B cell (primary cell): ENCODE measurements at regions not wholly inside any gene's neighbourhood (a gene's known extent, or its start where the extent isn't known, plus 50 kb on each side); places are given as distances from the start of the nearest gene placed in this dataset.

Source experiments
- ATAC-seq: fragments of 200-7000 bp; cut with Tn5 transposase; one replicate; pipeline ENCODE4 v1.10.0; 2021; ENCODE audit warnings: low read depth, mild to moderate bottlenecking, moderate number of reproducible peaks, moderate library complexity
- CTCF ChIA-PET: fragments of 350-600 bp; sonication (Branson Sonifier 250); formaldehyde crosslinking; loops from one replicate; lab custom pipeline; 2021; ENCODE audit warnings: antibody characterized with exemption, inconsistent platforms; lab: Charles Lee
- POLR2A ChIA-PET: fragments of 350-600 bp; sonication (Branson Sonifier 250); formaldehyde crosslinking; loops from one replicate; lab custom pipeline; 2021; ENCODE audit warnings: antibody characterized with exemption; lab: Charles Lee
- DNase-seq: peaks from one replicate; pipeline ENCODE4 v3.0.0; 2013
- H2AFZ ChIP-seq: 2 replicates; pipeline ENCODE4 v1.6.1; 2012; ENCODE audit warnings: mild to moderate bottlenecking, low read depth, low read length; ENCODE audit not compliant: insufficient read depth, poor library complexity, severe bottlenecking
- H3K27ac ChIP-seq, 2 donors: 1 replicate in 1 of 2; 2 replicates in 1 of 2; pipeline ENCODE4 v1.5.1; 2012 to 2013; ENCODE audit warnings: low read length in 2 of 2, mild to moderate bottlenecking in 2 of 2, moderate library complexity in 1 of 2
- H3K27me3 ChIP-seq, 4 experiments: fragments of 200-600 bp in 1 of 4; sonication (generic) in 1 of 4; replicated peaks in 1 of 4; 1 replicate in 2 of 4; 2 replicates in 2 of 4; pipeline versions ENCODE4 v1.6.1 to v1.7.0; 2013 to 2016; ENCODE audit warnings: low read length in 3 of 4, mild to moderate bottlenecking in 2 of 4, mixed read lengths in 1 of 4, moderate library complexity in 1 of 4; ENCODE audit not compliant: insufficient read depth in 4 of 4, control insufficient read depth in 3 of 4; ENCODE audit errors: control extremely low read depth in 1 of 4
- H3K36me3 ChIP-seq, 2 experiments: replicated peaks in 1 of 2; 1 replicate in 1 of 2; 2 replicates in 1 of 2; pipeline versions ENCODE4 v1.6.1 to v1.7.1; 2013; ENCODE audit warnings: low read length in 1 of 2; ENCODE audit not compliant: insufficient read depth in 2 of 2, control insufficient read depth in 1 of 2; ENCODE audit errors: control extremely low read depth in 1 of 2, extremely low read depth in 1 of 2
- H3K4me1 ChIP-seq, 2 donors: fragments of 200-600 bp in 1 of 2; sonication (generic) in 1 of 2; 1 replicate in 1 of 2; 2 replicates in 1 of 2; pipeline versions ENCODE4 v1.5.1 to v1.6.1; 2013 to 2017; ENCODE audit warnings: low read length in 2 of 2; ENCODE audit not compliant: control insufficient read depth in 2 of 2, insufficient read depth in 2 of 2
- H3K4me2 ChIP-seq: replicated peaks from 2 replicates; pipeline ENCODE3; 2012; ENCODE audit warnings: mild to moderate bottlenecking, low read depth, low read length; ENCODE audit not compliant: poor library complexity, severe bottlenecking
- H3K4me3 ChIP-seq, 5 experiments: fragments of 200-600 bp in 1 of 5; sonication (generic) in 1 of 5; 1 replicate in 3 of 5; 2 replicates in 2 of 5; pipeline versions ENCODE4 v1.5.1 to v1.7.0; 2011 to 2016; ENCODE audit warnings: low read length in 4 of 5, mild to moderate bottlenecking in 4 of 5, low read depth in 2 of 5, control low read depth in 1 of 5, moderate library complexity in 1 of 5; ENCODE audit not compliant: insufficient read depth in 1 of 5; ENCODE audit errors: control extremely low read depth in 1 of 5, extremely low read depth in 1 of 5
- H3K79me2 ChIP-seq: fragments of 200-600 bp; sonication (generic); one replicate; pipeline ENCODE4 v1.6.0; 2016; ENCODE audit warnings: low read length; ENCODE audit not compliant: control insufficient read depth, insufficient read depth
- H3K9ac ChIP-seq: fragments of 200-600 bp; sonication (generic); 2 replicates; pipeline ENCODE4 v1.6.1; 2017; ENCODE audit warnings: mild to moderate bottlenecking, low read length, moderate library complexity
- H3K9me3 ChIP-seq, 3 donors: one replicate each; pipeline versions ENCODE4 v1.6.1 to v1.7.1; 2013; ENCODE audit warnings: low read length in 2 of 3; ENCODE audit not compliant: control insufficient read depth in 2 of 3, insufficient read depth in 1 of 3; ENCODE audit errors: control extremely low read depth in 1 of 3
- H4K20me1 ChIP-seq: 2 replicates; pipeline ENCODE4 v1.6.0; 2012; ENCODE audit warnings: mild to moderate bottlenecking, low read length; ENCODE audit not compliant: insufficient read depth, control insufficient read depth, poor library complexity, severe bottlenecking
- H3K27ac Mint-ChIP-seq: one replicate; pipeline ENCODE4 v1.8.0; 2021; ENCODE audit warnings: mixed read lengths
- H3K27me3 Mint-ChIP-seq: one replicate; pipeline ENCODE4 v1.8.0; 2021; ENCODE audit warnings: mixed read lengths
- H3K4me1 Mint-ChIP-seq: one replicate; pipeline ENCODE4 v1.8.0; 2021; ENCODE audit warnings: mixed read lengths
- H3K4me3 Mint-ChIP-seq: one replicate; pipeline ENCODE4 v1.8.0; 2021; ENCODE audit warnings: mixed read lengths
- H3K9me3 Mint-ChIP-seq: one replicate; pipeline ENCODE4 v1.8.0; 2022; ENCODE audit warnings: mixed read lengths; ENCODE audit not compliant: insufficient read depth
- EZH2 ChIP-seq: IDR thresholded peaks from 2 replicates; pipeline ENCODE4 v1.6.1; 2012; ENCODE audit warnings: borderline replicate concordance, low read depth, mild to moderate bottlenecking, moderate library complexity, low read length; ENCODE audit not compliant: insufficient read depth, poor library complexity, severe bottlenecking
- WGBS: methylation state at CpG from one replicate; pipeline ENCODE4 v1.1.5; 2013; ENCODE audit warnings: missing lambda C conversion rate; ENCODE audit not compliant: insufficient coverage; 5-methylcytosine and 5-hydroxymethylcytosine counted together
- intact Hi-C: fragments of 100-400 bp; cut with micrococcal nuclease; formaldehyde crosslinking; loops from one replicate; pipeline ENCODE4 v1.10.0; 2022
- TF ChIP-seq, protein P1 (sequence below): fragments of 200-600 bp; IDR thresholded peaks from one replicate; pipeline ENCODE4 v1.8.0; 2022; ENCODE audit warnings: antibody characterized with exemption, mild to moderate bottlenecking

DNA sequence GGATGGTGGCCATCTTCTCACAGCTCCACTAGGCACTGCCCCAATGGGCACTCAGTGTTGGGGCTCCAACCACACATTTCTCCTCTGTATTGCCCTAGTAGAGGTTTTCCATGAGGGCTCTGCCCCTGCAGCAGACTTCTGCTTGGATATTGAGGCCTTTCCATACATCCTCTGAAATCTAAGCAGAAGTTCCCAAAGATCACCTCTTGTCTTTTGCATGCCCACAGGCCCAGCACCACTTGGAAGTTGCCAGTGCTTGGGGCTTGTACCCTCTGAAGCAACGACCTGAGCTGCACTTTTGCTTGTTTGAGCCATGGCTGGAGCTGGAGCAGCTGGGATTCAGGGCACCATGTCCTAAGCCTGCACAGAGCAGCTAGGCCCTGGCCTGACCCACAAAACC lies 189.1 kb upstream of the EYS start:
- TF ChIP-seq, protein P1, sequence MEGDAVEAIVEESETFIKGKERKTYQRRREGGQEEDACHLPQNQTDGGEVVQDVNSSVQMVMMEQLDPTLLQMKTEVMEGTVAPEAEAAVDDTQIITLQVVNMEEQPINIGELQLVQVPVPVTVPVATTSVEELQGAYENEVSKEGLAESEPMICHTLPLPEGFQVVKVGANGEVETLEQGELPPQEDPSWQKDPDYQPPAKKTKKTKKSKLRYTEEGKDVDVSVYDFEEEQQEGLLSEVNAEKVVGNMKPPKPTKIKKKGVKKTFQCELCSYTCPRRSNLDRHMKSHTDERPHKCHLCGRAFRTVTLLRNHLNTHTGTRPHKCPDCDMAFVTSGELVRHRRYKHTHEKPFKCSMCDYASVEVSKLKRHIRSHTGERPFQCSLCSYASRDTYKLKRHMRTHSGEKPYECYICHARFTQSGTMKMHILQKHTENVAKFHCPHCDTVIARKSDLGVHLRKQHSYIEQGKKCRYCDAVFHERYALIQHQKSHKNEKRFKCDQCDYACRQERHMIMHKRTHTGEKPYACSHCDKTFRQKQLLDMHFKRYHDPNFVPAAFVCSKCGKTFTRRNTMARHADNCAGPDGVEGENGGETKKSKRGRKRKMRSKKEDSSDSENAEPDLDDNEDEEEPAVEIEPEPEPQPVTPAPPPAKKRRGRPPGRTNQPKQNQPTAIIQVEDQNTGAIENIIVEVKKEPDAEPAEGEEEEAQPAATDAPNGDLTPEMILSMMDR: no peak
- no peak for TF ChIP-seq EZH2
- Histone ChIP-seq H3K4me1 (no peaks in the 10 kb centered on the region), H3K27ac (no peak overlapping the region), H3K4me3 (no peak overlapping the region), H4K20me1 (no peaks in the 10 kb centered on the region), H3K79me2 (no peaks in the 10 kb centered on the region), H3K4me2 (no peak overlapping the region), H3K27me3 (no peaks in the 10 kb centered on the region), H3K9ac (no peak overlapping the region), H3K9me3 (peaks cover 0 to 4% (median 3%) of the 10 kb centered on the region in 3 donors), H2AFZ (no peak overlapping the region), H3K36me3 (no peaks in the 10 kb centered on the region)
- peaks cover 6% of the 10 kb centered on the region for H3K9me3 Mint-ChIP-seq
- ChIA-PET POLR2A (no interaction called here), CTCF (no interaction called here)
- no peak overlapping the region for H3K4me3 Mint-ChIP-seq
- no peak overlapping the region for H3K27ac Mint-ChIP-seq
- DNase-seq (no peak), ATAC-seq (no peak)
- WGBS: 7% methylated on average over 1 of the region's 1 CpG
- intact Hi-C loops: no loop called here
- H3K4me1 Mint-ChIP-seq: no peaks in the 10 kb centered on the region
- H3K27me3 Mint-ChIP-seq: no peaks in the 10 kb centered on the region

- Histone ChIP-seq H3K27me3 (no peaks in the 10 kb centered on the region), H3K79me2 (no peaks in the 10 kb centered on the region), H3K9me3 (no peaks in the 10 kb centered on the region), H3K9ac (no peak overlapping the region), H3K4me2 (no peak overlapping the region), H3K27ac (no peak overlapping the region), H3K4me3 (no peak overlapping the region), H2AFZ (no peak overlapping the region), H4K20me1 (no peaks in the 10 kb centered on the region), H3K36me3 (no peaks in the 10 kb centered on the region), H3K4me1 (no peaks in the 10 kb centered on the region)
- no peak for TF ChIP-seq EZH2
- TF ChIP-seq, protein P1: no peak
- ChIA-PET CTCF (no interaction called here), POLR2A (no interaction called here)
- Mint-ChIP-seq H3K27ac (no peak overlapping the region), H3K9me3 (no peaks in the 10 kb centered on the region), H3K4me1 (no peaks in the 10 kb centered on the region), H3K27me3 (no peaks in the 10 kb centered on the region), H3K4me3 (no peak overlapping the region)
- WGBS: no CpG with 5 or more reads among the region's 2 CpGs
- DNase-seq (no peak), ATAC-seq (no peak)
- intact Hi-C loops: no loop called here
Measured at GRCh38 chr6:65876668-65877067, 169.6 kb upstream of the EYS start.
